Panc1 (cell line): ENCODE measurements at regions not wholly inside any gene's neighbourhood (a gene's known extent, or its start where the extent isn't known, plus 50 kb on each side); places are given as distances from the start of the nearest gene placed in this dataset.

ENCODE experiments used
- ATAC-seq: fragments of 200-7000 bp; cut with Tn5 transposase; 2 replicates; pipeline ENCODE4 v1.9.1; 2020; ENCODE audit warnings: mild to moderate bottlenecking, moderate library complexity
- BruUV-seq: library from RNA; stranded (reverse); fragments of 400-500 nt; replicated peaks from 2 replicates; lab custom pipeline; 2021; lab: Mats Ljungman, UMichigan
- CTCF ChIA-PET: fragments of 300-600 bp; sonication (Branson Sonifier 250); formaldehyde crosslinking; loops from one replicate; lab custom pipeline; 2022; ENCODE audit warnings: antibody characterized with exemption; lab: Charles Lee
- POLR2A ChIA-PET: fragments of 300-600 bp; sonication (Branson Sonifier 250); formaldehyde crosslinking; loops from one replicate; lab custom pipeline; 2022; ENCODE audit warnings: antibody characterized with exemption; lab: Charles Lee
- DNase-seq: peaks from one replicate; pipeline ENCODE4 v3.0.0-alpha.2; 2010; ENCODE audit warnings: low read depth, low spot score
- H3K27ac ChIP-seq: 2 replicates; pipeline ENCODE4 v1.5.1; 2011; ENCODE audit warnings: mild to moderate bottlenecking, low read length, inconsistent platforms
- H3K27me3 ChIP-seq: fragments of 200-500 bp; sonication (Bioruptor generic); 2 replicates; pipeline ENCODE4 v1.6.0; 2014; ENCODE audit warnings: low read length, inconsistent platforms; ENCODE audit not compliant: control insufficient read depth, insufficient read depth
- H3K36me3 ChIP-seq: fragments of 200-500 bp; sonication (Bioruptor generic); 2 replicates; pipeline ENCODE4 v1.5.1; 2014; ENCODE audit warnings: inconsistent platforms, mild to moderate bottlenecking, low read length, moderate library complexity; ENCODE audit not compliant: control insufficient read depth, insufficient read depth
- H3K4me1 ChIP-seq: 2 replicates; pipeline ENCODE4 v1.5.1; 2011; ENCODE audit warnings: inconsistent platforms, mild to moderate bottlenecking, low read length, moderate library complexity; ENCODE audit not compliant: control insufficient read depth, insufficient read depth
- H3K4me3 ChIP-seq, 2 experiments: 2 replicates each; pipeline ENCODE4 v1.5.1; 2011 to 2012; ENCODE audit warnings: low read depth in 2 of 2, low read length in 2 of 2, mild to moderate bottlenecking in 2 of 2, inconsistent platforms in 1 of 2, moderate library complexity in 1 of 2
- H3K9me3 ChIP-seq: fragments of 200-500 bp; sonication (Bioruptor generic); 2 replicates; pipeline ENCODE4 v1.5.1; 2014; ENCODE audit warnings: low read depth, mild to moderate bottlenecking, inconsistent platforms, low read length, moderate library complexity; ENCODE audit not compliant: control insufficient read depth, insufficient read depth
- POLR2AphosphoS5 ChIP-seq: IDR thresholded peaks from 2 replicates; pipeline ENCODE4 v1.6.1; 2012; ENCODE audit warnings: mild to moderate bottlenecking, low read depth, low read length, moderate library complexity
- SIN3A ChIP-seq: IDR thresholded peaks from 2 replicates; pipeline ENCODE4 v1.6.1; 2012; ENCODE audit warnings: low read depth, mild to moderate bottlenecking, low read length, moderate library complexity, borderline replicate concordance; ENCODE audit not compliant: insufficient read depth
- TCF7L2 ChIP-seq: IDR thresholded peaks from 2 replicates; pipeline ENCODE4 v1.6.1; 2011; ENCODE audit warnings: mild to moderate bottlenecking, low read depth, low read length, inconsistent platforms
- in situ Hi-C: cut with HindIII; loops from 2 replicates; pipeline ENCODE4 v1.10.0; 2016; ENCODE audit warnings: low sequenced_read_pairs, low pct_unique_long_range_greater_than_20kb
- intact Hi-C: fragments of 100-400 bp; cut with micrococcal nuclease; formaldehyde crosslinking; loops from one replicate; pipeline ENCODE4 v1.10.0; 2022; ENCODE audit not compliant: unreplicated experiment
- TF ChIP-seq, protein P1 (sequence below), 2 experiments: IDR thresholded peaks; 2 replicates each; pipeline ENCODE4 v1.6.1; 2011 to 2012; ENCODE audit warnings: low read depth in 2 of 2, control low read depth in 1 of 2, low read length in 1 of 2, mild to moderate bottlenecking in 1 of 2, moderate library complexity in 1 of 2; ENCODE audit not compliant: insufficient read depth in 1 of 2
- TF ChIP-seq, protein P2 (sequence below): fragments of 450-650 bp; IDR thresholded peaks from 2 replicates; pipeline ENCODE4 v1.5.1; 2017; ENCODE audit warnings: mild to moderate bottlenecking

DNA sequence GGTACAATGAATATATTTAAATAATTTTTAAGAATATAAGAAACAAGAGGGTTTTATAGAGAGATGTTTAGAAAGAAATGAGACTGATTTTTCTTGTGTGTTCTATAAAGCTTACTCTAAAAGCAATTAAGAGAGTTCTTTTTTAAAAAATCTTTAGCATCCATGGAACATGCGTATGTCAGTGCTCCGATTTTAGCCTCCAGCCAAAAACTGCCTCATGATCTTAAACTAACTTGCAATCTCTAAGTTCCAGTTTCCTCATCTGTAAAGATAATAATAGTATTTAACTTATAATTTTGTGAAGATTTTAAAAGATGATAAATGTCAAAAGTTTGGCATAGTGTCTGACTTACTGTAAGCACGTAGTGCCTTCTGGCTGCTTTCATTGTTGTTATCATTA, 448.7 kb downstream of the EPHA4 start:
- CTCF ChIA-PET = no interaction called here
- Histone ChIP-seq H3K27me3 (no peaks in the 10 kb centered on the region), H3K27ac (no peak overlapping the region), H3K4me1 (no peaks in the 10 kb centered on the region), H3K4me3 (no peak overlapping the region), H3K36me3 (no peaks in the 10 kb centered on the region), H3K9me3 (no peaks in the 10 kb centered on the region)
- no peak for DNase-seq
- in situ Hi-C loops = no loop called here
- TF ChIP-seq, protein P1, sequence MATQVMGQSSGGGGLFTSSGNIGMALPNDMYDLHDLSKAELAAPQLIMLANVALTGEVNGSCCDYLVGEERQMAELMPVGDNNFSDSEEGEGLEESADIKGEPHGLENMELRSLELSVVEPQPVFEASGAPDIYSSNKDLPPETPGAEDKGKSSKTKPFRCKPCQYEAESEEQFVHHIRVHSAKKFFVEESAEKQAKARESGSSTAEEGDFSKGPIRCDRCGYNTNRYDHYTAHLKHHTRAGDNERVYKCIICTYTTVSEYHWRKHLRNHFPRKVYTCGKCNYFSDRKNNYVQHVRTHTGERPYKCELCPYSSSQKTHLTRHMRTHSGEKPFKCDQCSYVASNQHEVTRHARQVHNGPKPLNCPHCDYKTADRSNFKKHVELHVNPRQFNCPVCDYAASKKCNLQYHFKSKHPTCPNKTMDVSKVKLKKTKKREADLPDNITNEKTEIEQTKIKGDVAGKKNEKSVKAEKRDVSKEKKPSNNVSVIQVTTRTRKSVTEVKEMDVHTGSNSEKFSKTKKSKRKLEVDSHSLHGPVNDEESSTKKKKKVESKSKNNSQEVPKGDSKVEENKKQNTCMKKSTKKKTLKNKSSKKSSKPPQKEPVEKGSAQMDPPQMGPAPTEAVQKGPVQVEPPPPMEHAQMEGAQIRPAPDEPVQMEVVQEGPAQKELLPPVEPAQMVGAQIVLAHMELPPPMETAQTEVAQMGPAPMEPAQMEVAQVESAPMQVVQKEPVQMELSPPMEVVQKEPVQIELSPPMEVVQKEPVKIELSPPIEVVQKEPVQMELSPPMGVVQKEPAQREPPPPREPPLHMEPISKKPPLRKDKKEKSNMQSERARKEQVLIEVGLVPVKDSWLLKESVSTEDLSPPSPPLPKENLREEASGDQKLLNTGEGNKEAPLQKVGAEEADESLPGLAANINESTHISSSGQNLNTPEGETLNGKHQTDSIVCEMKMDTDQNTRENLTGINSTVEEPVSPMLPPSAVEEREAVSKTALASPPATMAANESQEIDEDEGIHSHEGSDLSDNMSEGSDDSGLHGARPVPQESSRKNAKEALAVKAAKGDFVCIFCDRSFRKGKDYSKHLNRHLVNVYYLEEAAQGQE (IDR thresholded peaks at IDR 0.05; ENCODE audit: insufficient read depth in 1 of 2, low read depth in 2 of 2, low read length in 1 of 2) = no peak
- TF ChIP-seq TCF7L2 (no peak), POLR2AphosphoS5 (no peak), SIN3A (no peak)
- TF ChIP-seq, protein P2, sequence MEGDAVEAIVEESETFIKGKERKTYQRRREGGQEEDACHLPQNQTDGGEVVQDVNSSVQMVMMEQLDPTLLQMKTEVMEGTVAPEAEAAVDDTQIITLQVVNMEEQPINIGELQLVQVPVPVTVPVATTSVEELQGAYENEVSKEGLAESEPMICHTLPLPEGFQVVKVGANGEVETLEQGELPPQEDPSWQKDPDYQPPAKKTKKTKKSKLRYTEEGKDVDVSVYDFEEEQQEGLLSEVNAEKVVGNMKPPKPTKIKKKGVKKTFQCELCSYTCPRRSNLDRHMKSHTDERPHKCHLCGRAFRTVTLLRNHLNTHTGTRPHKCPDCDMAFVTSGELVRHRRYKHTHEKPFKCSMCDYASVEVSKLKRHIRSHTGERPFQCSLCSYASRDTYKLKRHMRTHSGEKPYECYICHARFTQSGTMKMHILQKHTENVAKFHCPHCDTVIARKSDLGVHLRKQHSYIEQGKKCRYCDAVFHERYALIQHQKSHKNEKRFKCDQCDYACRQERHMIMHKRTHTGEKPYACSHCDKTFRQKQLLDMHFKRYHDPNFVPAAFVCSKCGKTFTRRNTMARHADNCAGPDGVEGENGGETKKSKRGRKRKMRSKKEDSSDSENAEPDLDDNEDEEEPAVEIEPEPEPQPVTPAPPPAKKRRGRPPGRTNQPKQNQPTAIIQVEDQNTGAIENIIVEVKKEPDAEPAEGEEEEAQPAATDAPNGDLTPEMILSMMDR = no peak
- no TSS peak for BruUV-seq
- POLR2A ChIA-PET = no interaction called here
- ATAC-seq = no peak
- intact Hi-C loops = no loop called here

DNA sequence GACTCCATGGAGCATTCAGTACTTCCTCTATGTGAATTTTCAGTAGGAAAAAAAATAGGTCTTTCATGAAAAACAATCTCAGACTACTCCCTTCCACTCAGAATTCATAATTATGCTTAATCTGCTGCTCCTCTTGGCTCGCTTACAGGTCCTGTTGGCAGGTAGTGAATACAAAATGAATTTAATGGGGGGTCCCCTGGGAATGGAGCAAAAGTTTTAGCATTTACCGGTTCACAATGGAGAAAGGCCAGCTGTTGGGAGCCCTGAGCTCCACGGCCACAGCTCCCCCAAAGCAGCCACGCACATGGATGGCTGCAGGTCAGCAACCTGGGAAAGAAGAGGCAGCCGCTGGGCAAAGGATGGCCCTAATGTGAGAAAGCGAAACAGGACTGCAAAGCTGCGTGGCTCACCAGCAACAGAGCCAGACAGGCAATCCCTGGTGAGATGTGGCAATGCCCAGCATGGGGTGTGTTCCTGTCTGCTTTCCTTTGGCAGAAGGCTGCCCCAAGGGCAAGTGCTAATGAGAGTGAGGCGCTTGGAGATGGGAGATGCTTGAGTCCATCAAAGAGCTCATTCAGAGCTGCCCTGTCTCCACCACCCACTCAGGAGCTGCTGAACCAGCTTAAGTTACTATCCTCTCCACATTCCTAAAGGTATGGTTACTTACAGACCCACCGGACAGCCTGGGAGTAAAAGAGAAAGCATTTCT, 447.4 kb downstream of the EPHA4 start:
- H3K27ac ChIP-seq = no peak overlapping the region
- ChIA-PET POLR2A (no interaction called here), CTCF (no interaction called here)
- no peaks in the 10 kb centered on the region for H3K9me3 ChIP-seq
- TF ChIP-seq, protein P1 (IDR thresholded peaks at IDR 0.05; ENCODE audit: insufficient read depth in 1 of 2, low read depth in 2 of 2, low read length in 1 of 2) = no peak
- TF ChIP-seq, protein P2 = no peak
- TF ChIP-seq TCF7L2 = no peak
- no peak for TF ChIP-seq SIN3A
- no peak for TF ChIP-seq POLR2AphosphoS5
- DNase-seq (no peak), ATAC-seq (0 out of 2 replicates have a peak, but pooled peaks have one; percentile 38)
- no peak overlapping the region for H3K4me3 ChIP-seq
- in situ Hi-C loops (no loop called here), intact Hi-C loops (no loop called here)
- H3K27me3 ChIP-seq = no peaks in the 10 kb centered on the region
- no peaks in the 10 kb centered on the region for H3K4me1 ChIP-seq
- H3K36me3 ChIP-seq = no peaks in the 10 kb centered on the region
- no TSS peak for BruUV-seq
